Panc1 (cell line): ENCODE measurements at regions not wholly inside any gene's neighbourhood (a gene's known extent, or its start where the extent isn't known, plus 50 kb on each side); places are given as distances from the start of the nearest gene placed in this dataset.

Source experiments
- ATAC-seq: fragments of 200-7000 bp; cut with Tn5 transposase; 2 replicates; pipeline ENCODE4 v1.9.1; 2020; ENCODE audit warnings: mild to moderate bottlenecking, moderate library complexity
- BruUV-seq: library from RNA; stranded (reverse); fragments of 400-500 nt; replicated peaks from 2 replicates; lab custom pipeline; 2021; lab: Mats Ljungman, UMichigan
- CTCF ChIA-PET: fragments of 300-600 bp; sonication (Branson Sonifier 250); formaldehyde crosslinking; loops from one replicate; lab custom pipeline; 2022; ENCODE audit warnings: antibody characterized with exemption; lab: Charles Lee
- POLR2A ChIA-PET: fragments of 300-600 bp; sonication (Branson Sonifier 250); formaldehyde crosslinking; loops from one replicate; lab custom pipeline; 2022; ENCODE audit warnings: antibody characterized with exemption; lab: Charles Lee
- DNase-seq: peaks from one replicate; pipeline ENCODE4 v3.0.0-alpha.2; 2010; ENCODE audit warnings: low read depth, low spot score
- H3K27ac ChIP-seq: 2 replicates; pipeline ENCODE4 v1.5.1; 2011; ENCODE audit warnings: mild to moderate bottlenecking, low read length, inconsistent platforms
- H3K27me3 ChIP-seq: fragments of 200-500 bp; sonication (Bioruptor generic); 2 replicates; pipeline ENCODE4 v1.6.0; 2014; ENCODE audit warnings: low read length, inconsistent platforms; ENCODE audit not compliant: control insufficient read depth, insufficient read depth
- H3K36me3 ChIP-seq: fragments of 200-500 bp; sonication (Bioruptor generic); 2 replicates; pipeline ENCODE4 v1.5.1; 2014; ENCODE audit warnings: inconsistent platforms, mild to moderate bottlenecking, low read length, moderate library complexity; ENCODE audit not compliant: control insufficient read depth, insufficient read depth
- H3K4me1 ChIP-seq: 2 replicates; pipeline ENCODE4 v1.5.1; 2011; ENCODE audit warnings: inconsistent platforms, mild to moderate bottlenecking, low read length, moderate library complexity; ENCODE audit not compliant: control insufficient read depth, insufficient read depth
- H3K4me3 ChIP-seq, 2 experiments: 2 replicates each; pipeline ENCODE4 v1.5.1; 2011 to 2012; ENCODE audit warnings: low read depth in 2 of 2, low read length in 2 of 2, mild to moderate bottlenecking in 2 of 2, inconsistent platforms in 1 of 2, moderate library complexity in 1 of 2
- H3K9me3 ChIP-seq: fragments of 200-500 bp; sonication (Bioruptor generic); 2 replicates; pipeline ENCODE4 v1.5.1; 2014; ENCODE audit warnings: low read depth, mild to moderate bottlenecking, inconsistent platforms, low read length, moderate library complexity; ENCODE audit not compliant: control insufficient read depth, insufficient read depth
- CTCF ChIP-seq: fragments of 450-650 bp; IDR thresholded peaks from 2 replicates; pipeline ENCODE4 v1.5.1; 2017; ENCODE audit warnings: mild to moderate bottlenecking
- POLR2AphosphoS5 ChIP-seq: IDR thresholded peaks from 2 replicates; pipeline ENCODE4 v1.6.1; 2012; ENCODE audit warnings: mild to moderate bottlenecking, low read depth, low read length, moderate library complexity
- REST ChIP-seq, 2 experiments: IDR thresholded peaks; 2 replicates each; pipeline ENCODE4 v1.6.1; 2011 to 2012; ENCODE audit warnings: low read depth in 2 of 2, control low read depth in 1 of 2, low read length in 1 of 2, mild to moderate bottlenecking in 1 of 2, moderate library complexity in 1 of 2; ENCODE audit not compliant: insufficient read depth in 1 of 2
- SIN3A ChIP-seq: IDR thresholded peaks from 2 replicates; pipeline ENCODE4 v1.6.1; 2012; ENCODE audit warnings: low read depth, mild to moderate bottlenecking, low read length, moderate library complexity, borderline replicate concordance; ENCODE audit not compliant: insufficient read depth
- TCF7L2 ChIP-seq: IDR thresholded peaks from 2 replicates; pipeline ENCODE4 v1.6.1; 2011; ENCODE audit warnings: mild to moderate bottlenecking, low read depth, low read length, inconsistent platforms
- in situ Hi-C: cut with HindIII; loops from 2 replicates; pipeline ENCODE4 v1.10.0; 2016; ENCODE audit warnings: low sequenced_read_pairs, low pct_unique_long_range_greater_than_20kb
- intact Hi-C: fragments of 100-400 bp; cut with micrococcal nuclease; formaldehyde crosslinking; loops from one replicate; pipeline ENCODE4 v1.10.0; 2022; ENCODE audit not compliant: unreplicated experiment

GRCh38 chr12:72082986-72083820 lies 144.6 kb downstream of the TPH2 start:
- ChIA-PET CTCF (no interaction called here), POLR2A (interaction anchor here (0.6 kb wide), 1 partner anchor 241 kb away, joined by 3 read pairs; no protein-coding TSS in a partner anchor)
- Histone ChIP-seq H3K36me3 (no peaks in the 10 kb centered on the region), H3K4me1 (no peaks in the 10 kb centered on the region), H3K4me3 (no peak overlapping the region), H3K27me3 (no peaks in the 10 kb centered on the region), H3K9me3 (no peaks in the 10 kb centered on the region), H3K27ac (no peak overlapping the region)
- intact Hi-C loops = no loop called here
- ATAC-seq (no peak), DNase-seq (no peak)
- BruUV-seq = no TSS peak
- in situ Hi-C loops = no loop called here
- no peak for TF ChIP-seq SIN3A
- TF ChIP-seq TCF7L2 = no peak
- TF ChIP-seq REST (IDR thresholded peaks at IDR 0.05; ENCODE audit: insufficient read depth in 1 of 2, low read depth in 2 of 2, low read length in 1 of 2) = no peak
- TF ChIP-seq CTCF = no peak
- no peak for TF ChIP-seq POLR2AphosphoS5

- H3K4me1 ChIP-seq = no peaks in the 10 kb centered on the region
- ChIA-PET POLR2A (no interaction called here), CTCF (no interaction called here)
- no peak overlapping the region for H3K27ac ChIP-seq
- intact Hi-C loops = no loop called here
- no peak for TF ChIP-seq SIN3A
- no peak for TF ChIP-seq REST (IDR thresholded peaks at IDR 0.05; ENCODE audit: insufficient read depth in 1 of 2, low read depth in 2 of 2, low read length in 1 of 2)
- no peak for TF ChIP-seq POLR2AphosphoS5
- no peak for TF ChIP-seq TCF7L2
- TF ChIP-seq CTCF = no peak
- no peak overlapping the region for H3K4me3 ChIP-seq
- DNase-seq (no peak), ATAC-seq (no peak)
- H3K9me3 ChIP-seq = no peaks in the 10 kb centered on the region
- no peaks in the 10 kb centered on the region for H3K27me3 ChIP-seq
- no peaks in the 10 kb centered on the region for H3K36me3 ChIP-seq
- BruUV-seq = no TSS peak
- in situ Hi-C loops = no loop called here
Measured at GRCh38 chr12:72084061-72084460, 145.4 kb downstream of the TPH2 start.
